Inflammatory macrophage treated with lipopolysaccharide for 4 hours (primary cell): ENCODE measurements at regions not wholly inside any gene's neighbourhood (a gene's known extent, or its start where the extent isn't known, plus 50 kb on each side); places are given as distances from the start of the nearest gene placed in this dataset.
A peak's percentile ranks its signal among the peaks of the same experiment; 100 is the strongest.

ENCODE experiments used
- DNase-seq: peaks from one replicate; pipeline ENCODE4 v3.0.0-alpha.2; 2020

- DNase-seq, result no peak
Observed at GRCh38 chr13:105159841-105160240, 1375.6 kb downstream of the EFNB2 start.

- no peak for DNase-seq
Observed at GRCh38 chr13:105153611-105154010, 1381.9 kb downstream of the EFNB2 start.

- DNase-seq, result no peak
Observed at GRCh38 chr13:105151639-105152038, 1383.8 kb downstream of the EFNB2 start.

GRCh38 chr13:105147461-105147860 is 1388.0 kb downstream of the EFNB2 start:
- no peak for DNase-seq

- no peak for DNase-seq
Observed at GRCh38 chr13:105144936-105145335, 1390.5 kb downstream of the EFNB2 start.

GRCh38 chr13:105144020-105144419 is 1391.4 kb downstream of the EFNB2 start:
- no peak for DNase-seq

GRCh38 chr13:105142556-105142955 is 1392.9 kb downstream of the EFNB2 start:
- DNase-seq, result no peak

- DNase-seq, result peak; percentile 87
Observed at GRCh38 chr13:105139380-105140285, 1395.8 kb downstream of the EFNB2 start.

GRCh38 chr13:105139048-105139379 is 1396.4 kb downstream of the EFNB2 start:
- no peak for DNase-seq

- DNase-seq, result no peak
Observed at GRCh38 chr13:105135852-105136615, 1399.4 kb downstream of the EFNB2 start.

- no peak for DNase-seq
Observed at GRCh38 chr13:105127732-105128131, 1407.7 kb downstream of the EFNB2 start.

- no peak for DNase-seq
Observed at GRCh38 chr13:105121221-105121620, 1414.2 kb downstream of the EFNB2 start.

GRCh38 chr13:105118426-105118985 is 1417.0 kb downstream of the EFNB2 start:
- no peak for DNase-seq

- DNase-seq, result no peak
Observed at GRCh38 chr13:105116966-105117365, 1418.5 kb downstream of the EFNB2 start.

- DNase-seq, result no peak
Observed at GRCh38 chr13:105112561-105112960, 1422.9 kb downstream of the EFNB2 start.

- DNase-seq, result no peak
Observed at GRCh38 chr13:105107781-105108180, 1427.7 kb downstream of the EFNB2 start.

GRCh38 chr13:105105471-105105870 is 1430.0 kb downstream of the EFNB2 start:
- DNase-seq, result no peak

- DNase-seq, result no peak
Observed at GRCh38 chr13:105097521-105097920, 1437.9 kb downstream of the EFNB2 start.

- no peak for DNase-seq
Observed at GRCh38 chr13:105089858-105090643, 1445.4 kb downstream of the EFNB2 start.

- no peak for DNase-seq
Observed at GRCh38 chr13:105087945-105088344, 1447.5 kb downstream of the EFNB2 start.

- DNase-seq, result no peak
Observed at GRCh38 chr13:105084931-105085330, 1450.5 kb downstream of the EFNB2 start.

GRCh38 chr13:105083992-105084391 is 1451.5 kb downstream of the EFNB2 start:
- no peak for DNase-seq

GRCh38 chr13:105074755-105075154 is 1460.7 kb downstream of the EFNB2 start:
- DNase-seq, result no peak
